ENCODE measurements at regions not wholly inside any gene's neighbourhood (a gene's known extent, or its start where the extent isn't known, plus 50 kb on each side); places are given as distances from the start of the nearest gene placed in this dataset.

DNA sequence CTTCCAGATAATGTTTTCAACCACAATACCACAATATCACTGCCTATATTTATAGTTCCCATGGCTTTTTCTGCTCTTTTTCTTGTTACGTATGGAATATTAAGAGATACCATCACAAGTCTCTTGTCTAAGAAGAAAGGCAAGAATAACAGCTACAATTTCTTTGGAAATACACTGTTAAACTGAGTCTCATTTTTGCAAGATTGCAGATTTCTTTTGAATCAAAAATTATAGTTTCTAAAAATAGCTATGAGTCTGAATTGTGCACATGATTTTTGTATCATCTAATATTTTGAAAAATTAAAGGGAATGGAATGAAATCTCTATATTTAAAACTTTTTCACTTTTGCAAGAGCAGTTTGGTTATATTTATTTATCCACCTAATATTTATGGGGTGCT is 1120.8 kb downstream of the EFNB2 start:
- TF ChIP-seq POLR2A (IDR thresholded peaks at IDR 0.05) (no peak), POLR2AphosphoS5 (IDR thresholded peaks at IDR 0.05) (no peak), EP300 (IDR thresholded peaks at IDR 0.05) (no peak), CTCF (IDR thresholded peaks at IDR 0.05) (no peak)
- H3K27ac ChIP-seq, result no peak overlapping the region
- H3K4me1 ChIP-seq, result no peaks in the 10 kb centered on the region
- DNase-seq, result no peak
- no peaks in the 10 kb centered on the region for H3K9me3 ChIP-seq
- H3K4me3 ChIP-seq, result no peak overlapping the region
- no peaks in the 10 kb centered on the region for H3K36me3 ChIP-seq
- H3K27me3 ChIP-seq, result no peaks in the 10 kb centered on the region
- WGBS, 2 donors, result 69 to 87% methylated on average over 1 of the region's 1 CpG
- intact Hi-C loops (cut with DNase I), result no loop called here

- no peak for DNase-seq
- Histone ChIP-seq H3K36me3 (no peaks in the 10 kb centered on the region), H3K4me3 (no peak overlapping the region), H3K27me3 (no peaks in the 10 kb centered on the region), H3K9me3 (no peaks in the 10 kb centered on the region), H3K27ac (no peak overlapping the region), H3K4me1 (no peaks in the 10 kb centered on the region)
- no peak for TF ChIP-seq CTCF (IDR thresholded peaks at IDR 0.05)
- TF ChIP-seq POLR2AphosphoS5 (IDR thresholded peaks at IDR 0.05), result no peak
- no peak for TF ChIP-seq EP300 (IDR thresholded peaks at IDR 0.05)
- no peak for TF ChIP-seq POLR2A (IDR thresholded peaks at IDR 0.05)
- intact Hi-C loops (cut with DNase I), result no loop called here
- WGBS, 2 donors, result 94 to 95% methylated on average over 3 of the region's 3 CpGs
These were observed 1123.3 kb downstream of the EFNB2 start for GRCh38 chr13:105412171-105412570.

DNA sequence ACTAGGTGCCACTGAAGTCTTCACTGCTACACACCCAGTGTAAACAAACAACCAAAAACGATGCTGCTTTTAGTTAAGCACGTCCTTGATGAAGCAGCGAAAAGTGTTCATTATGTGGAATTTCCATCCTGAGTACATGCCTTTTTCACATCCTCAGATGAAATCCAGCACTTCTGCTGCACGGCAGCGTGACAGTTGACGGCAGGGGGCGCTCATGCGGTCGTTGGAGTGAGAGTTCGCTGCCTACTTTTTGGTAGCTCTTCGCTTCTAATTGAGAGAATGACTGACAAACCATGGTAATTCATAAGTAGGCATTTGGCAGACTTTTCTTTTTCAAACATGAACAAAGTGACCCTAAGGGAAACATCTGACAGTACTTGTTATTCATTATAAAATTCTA is 1124.9 kb downstream of the EFNB2 start:
- Histone ChIP-seq H3K4me3 (no peak overlapping the region), H3K36me3 (no peaks in the 10 kb centered on the region), H3K4me1 (no peaks in the 10 kb centered on the region), H3K27me3 (no peaks in the 10 kb centered on the region), H3K9me3 (no peaks in the 10 kb centered on the region), H3K27ac (no peak overlapping the region)
- TF ChIP-seq POLR2AphosphoS5 (IDR thresholded peaks at IDR 0.05) (no peak), CTCF (IDR thresholded peaks at IDR 0.05) (peak in 2 of 4 experiments; percentile 13 to 51), POLR2A (IDR thresholded peaks at IDR 0.05) (no peak), EP300 (IDR thresholded peaks at IDR 0.05) (no peak)
- no peak for DNase-seq
- WGBS, 2 donors, result 42 to 57% methylated on average over 11 of the region's 11 CpGs
- intact Hi-C loops (cut with DNase I), result no loop called here

DNA sequence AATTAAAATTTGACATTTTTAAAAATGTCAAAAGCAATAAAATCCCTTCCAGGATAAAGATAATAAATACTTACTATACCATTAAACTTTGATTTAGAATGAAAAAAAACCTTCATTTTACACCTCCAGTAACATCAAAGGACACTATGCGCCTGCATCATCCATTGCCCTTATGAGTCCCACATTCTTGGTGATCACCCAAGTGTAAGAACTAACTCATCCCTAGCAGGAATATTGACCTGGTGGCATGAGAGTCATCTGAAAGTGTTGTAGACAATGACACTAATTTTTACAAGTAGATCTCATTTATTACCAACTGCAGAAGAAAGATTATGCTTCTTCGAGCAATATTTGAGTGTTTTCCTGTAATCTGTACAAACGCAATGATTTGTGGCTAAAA is 1128.9 kb downstream of the EFNB2 start:
- TF ChIP-seq EP300 (IDR thresholded peaks at IDR 0.05) (no peak), CTCF (IDR thresholded peaks at IDR 0.05) (no peak), POLR2A (IDR thresholded peaks at IDR 0.05) (no peak), POLR2AphosphoS5 (IDR thresholded peaks at IDR 0.05) (no peak)
- WGBS, 2 donors, result 68 to 91% methylated on average over 3 of the region's 3 CpGs
- Histone ChIP-seq H3K9me3 (no peaks in the 10 kb centered on the region), H3K36me3 (no peaks in the 10 kb centered on the region), H3K4me3 (no peak overlapping the region), H3K27ac (no peak overlapping the region), H3K27me3 (no peaks in the 10 kb centered on the region), H3K4me1 (no peaks in the 10 kb centered on the region)
- intact Hi-C loops (cut with DNase I), result no loop called here
- no peak for DNase-seq

DNA sequence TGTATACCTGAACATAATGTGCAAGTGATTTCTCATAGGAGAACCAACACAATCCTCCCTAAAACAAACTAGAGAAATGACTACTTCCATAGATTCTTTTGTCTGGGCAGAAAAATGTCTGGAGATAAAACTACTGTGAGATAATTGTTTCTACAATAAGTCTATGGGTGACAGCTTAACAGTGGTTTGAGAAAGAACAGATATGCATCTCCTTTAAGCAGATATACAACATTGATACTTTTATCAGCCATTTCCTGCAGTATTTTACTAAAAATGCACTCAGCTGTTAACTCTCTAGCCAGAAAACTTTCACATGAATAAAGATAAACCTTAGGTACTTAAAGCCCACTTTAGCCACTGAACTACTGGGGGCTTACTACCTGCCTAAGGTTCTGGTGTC is 1132.4 kb downstream of the EFNB2 start:
- H3K4me1 ChIP-seq, result no peaks in the 10 kb centered on the region
- intact Hi-C loops (cut with DNase I), result no loop called here
- H3K36me3 ChIP-seq, result no peaks in the 10 kb centered on the region
- no peaks in the 10 kb centered on the region for H3K9me3 ChIP-seq
- H3K27ac ChIP-seq, result no peak overlapping the region
- H3K4me3 ChIP-seq, result no peak overlapping the region
- TF ChIP-seq CTCF (IDR thresholded peaks at IDR 0.05) (no peak), EP300 (IDR thresholded peaks at IDR 0.05) (no peak), POLR2AphosphoS5 (IDR thresholded peaks at IDR 0.05) (no peak), POLR2A (IDR thresholded peaks at IDR 0.05) (no peak)
- no peak for DNase-seq
- H3K27me3 ChIP-seq, result no peaks in the 10 kb centered on the region
